Panc1 (cell line): ENCODE measurements at regions not wholly inside any gene's neighbourhood (a gene's known extent, or its start where the extent isn't known, plus 50 kb on each side); places are given as distances from the start of the nearest gene placed in this dataset.

Source experiments
- ATAC-seq: fragments of 200-7000 bp; cut with Tn5 transposase; 2 replicates; pipeline ENCODE4 v1.9.1; 2020; ENCODE audit warnings: mild to moderate bottlenecking, moderate library complexity
- BruUV-seq: library from RNA; stranded (reverse); fragments of 400-500 nt; replicated peaks from 2 replicates; lab custom pipeline; 2021; lab: Mats Ljungman, UMichigan
- CTCF ChIA-PET: fragments of 300-600 bp; sonication (Branson Sonifier 250); formaldehyde crosslinking; loops from one replicate; lab custom pipeline; 2022; ENCODE audit warnings: antibody characterized with exemption; lab: Charles Lee
- POLR2A ChIA-PET: fragments of 300-600 bp; sonication (Branson Sonifier 250); formaldehyde crosslinking; loops from one replicate; lab custom pipeline; 2022; ENCODE audit warnings: antibody characterized with exemption; lab: Charles Lee
- DNase-seq: peaks from one replicate; pipeline ENCODE4 v3.0.0-alpha.2; 2010; ENCODE audit warnings: low read depth, low spot score
- H3K27ac ChIP-seq: 2 replicates; pipeline ENCODE4 v1.5.1; 2011; ENCODE audit warnings: mild to moderate bottlenecking, low read length, inconsistent platforms
- H3K27me3 ChIP-seq: fragments of 200-500 bp; sonication (Bioruptor generic); 2 replicates; pipeline ENCODE4 v1.6.0; 2014; ENCODE audit warnings: low read length, inconsistent platforms; ENCODE audit not compliant: control insufficient read depth, insufficient read depth
- H3K36me3 ChIP-seq: fragments of 200-500 bp; sonication (Bioruptor generic); 2 replicates; pipeline ENCODE4 v1.5.1; 2014; ENCODE audit warnings: inconsistent platforms, mild to moderate bottlenecking, low read length, moderate library complexity; ENCODE audit not compliant: control insufficient read depth, insufficient read depth
- H3K4me1 ChIP-seq: 2 replicates; pipeline ENCODE4 v1.5.1; 2011; ENCODE audit warnings: inconsistent platforms, mild to moderate bottlenecking, low read length, moderate library complexity; ENCODE audit not compliant: control insufficient read depth, insufficient read depth
- H3K4me3 ChIP-seq, 2 experiments: 2 replicates each; pipeline ENCODE4 v1.5.1; 2011 to 2012; ENCODE audit warnings: low read depth in 2 of 2, low read length in 2 of 2, mild to moderate bottlenecking in 2 of 2, inconsistent platforms in 1 of 2, moderate library complexity in 1 of 2
- H3K9me3 ChIP-seq: fragments of 200-500 bp; sonication (Bioruptor generic); 2 replicates; pipeline ENCODE4 v1.5.1; 2014; ENCODE audit warnings: low read depth, mild to moderate bottlenecking, inconsistent platforms, low read length, moderate library complexity; ENCODE audit not compliant: control insufficient read depth, insufficient read depth
- CTCF ChIP-seq: fragments of 450-650 bp; IDR thresholded peaks from 2 replicates; pipeline ENCODE4 v1.5.1; 2017; ENCODE audit warnings: mild to moderate bottlenecking
- POLR2AphosphoS5 ChIP-seq: IDR thresholded peaks from 2 replicates; pipeline ENCODE4 v1.6.1; 2012; ENCODE audit warnings: mild to moderate bottlenecking, low read depth, low read length, moderate library complexity
- REST ChIP-seq, 2 experiments: IDR thresholded peaks; 2 replicates each; pipeline ENCODE4 v1.6.1; 2011 to 2012; ENCODE audit warnings: low read depth in 2 of 2, control low read depth in 1 of 2, low read length in 1 of 2, mild to moderate bottlenecking in 1 of 2, moderate library complexity in 1 of 2; ENCODE audit not compliant: insufficient read depth in 1 of 2
- SIN3A ChIP-seq: IDR thresholded peaks from 2 replicates; pipeline ENCODE4 v1.6.1; 2012; ENCODE audit warnings: low read depth, mild to moderate bottlenecking, low read length, moderate library complexity, borderline replicate concordance; ENCODE audit not compliant: insufficient read depth
- TCF7L2 ChIP-seq: IDR thresholded peaks from 2 replicates; pipeline ENCODE4 v1.6.1; 2011; ENCODE audit warnings: mild to moderate bottlenecking, low read depth, low read length, inconsistent platforms
- in situ Hi-C: cut with HindIII; loops from 2 replicates; pipeline ENCODE4 v1.10.0; 2016; ENCODE audit warnings: low sequenced_read_pairs, low pct_unique_long_range_greater_than_20kb
- intact Hi-C: fragments of 100-400 bp; cut with micrococcal nuclease; formaldehyde crosslinking; loops from one replicate; pipeline ENCODE4 v1.10.0; 2022; ENCODE audit not compliant: unreplicated experiment

- TF ChIP-seq CTCF (no peak), POLR2AphosphoS5 (no peak), TCF7L2 (no peak), SIN3A (no peak), REST (IDR thresholded peaks at IDR 0.05; ENCODE audit: insufficient read depth in 1 of 2, low read depth in 2 of 2, low read length in 1 of 2) (no peak)
- ATAC-seq (no peak), DNase-seq (no peak)
- Histone ChIP-seq H3K36me3 (no peaks in the 10 kb centered on the region), H3K27me3 (peaks cover 2% of the 10 kb centered on the region; the same call in 1 of the 2 replicates), H3K4me3 (no peak overlapping the region), H3K4me1 (no peaks in the 10 kb centered on the region), H3K9me3 (no peaks in the 10 kb centered on the region), H3K27ac (no peak overlapping the region)
- ChIA-PET CTCF (no interaction called here), POLR2A (no interaction called here)
- no TSS peak for BruUV-seq
- intact Hi-C loops (no loop called here), in situ Hi-C loops (no loop called here)
Measured at GRCh38 chr12:96130396-96131059, 63.6 kb upstream of the ELK3 start.

GRCh38 chr12:96131230-96131788, 62.9 kb upstream of the ELK3 start:
- intact Hi-C loops (no loop called here), in situ Hi-C loops (no loop called here)
- BruUV-seq, result no TSS peak
- peaks cover 2% of the 10 kb centered on the region; the same call in 1 of the 2 replicates for H3K27me3 ChIP-seq
- CTCF ChIA-PET, result no interaction called here
- ATAC-seq, result no peak
- no peak overlapping the region for H3K4me3 ChIP-seq
- no peaks in the 10 kb centered on the region for H3K36me3 ChIP-seq
- H3K4me1 ChIP-seq, result no peaks in the 10 kb centered on the region
- POLR2A ChIA-PET, result no interaction called here
- no peaks in the 10 kb centered on the region for H3K9me3 ChIP-seq
- no peak for TF ChIP-seq SIN3A
- no peak for TF ChIP-seq POLR2AphosphoS5
- TF ChIP-seq CTCF, result no peak
- no peak for TF ChIP-seq REST (IDR thresholded peaks at IDR 0.05; ENCODE audit: insufficient read depth in 1 of 2, low read depth in 2 of 2, low read length in 1 of 2)
- no peak for TF ChIP-seq TCF7L2
- DNase-seq, result no peak
- no peak overlapping the region for H3K27ac ChIP-seq
